RWPE2 (cell line): ENCODE measurements at regions not wholly inside any gene's neighbourhood (a gene's known extent, or its start where the extent isn't known, plus 50 kb on each side); places are given as distances from the start of the nearest gene placed in this dataset.
"Not testable (repeated sequence)": the region's sequence is repeated elsewhere in the genome, so short reads cannot be mapped to it uniquely, and the experiment has no call there.

Experiments
- ATAC-seq: fragments of 200-7000 bp; cut with Tn5 transposase; 3 replicates; pipeline ENCODE4 v1.9.1; 2021; ENCODE audit warnings: low read depth
- DNase-seq: peaks from one replicate; pipeline ENCODE4 v3.0.0-alpha.2; 2020; ENCODE audit warnings: low spot score
- H3K27ac ChIP-seq: fragments of 450-650 bp; 2 replicates; pipeline ENCODE4 v1.5.1; 2017; ENCODE audit warnings: mild to moderate bottlenecking; ENCODE audit not compliant: poor library complexity, severe bottlenecking
- H3K27me3 ChIP-seq: fragments of 250-450 bp; sonication (Bioruptor Pico); 2 replicates; pipeline ENCODE4 v1.5.1; 2021; ENCODE audit warnings: mild to moderate bottlenecking, moderate library complexity; ENCODE audit not compliant: insufficient read depth, poor library complexity, severe bottlenecking
- H3K36me3 ChIP-seq: fragments of 250-450 bp; sonication (Bioruptor Pico); 2 replicates; pipeline ENCODE4 v1.5.1; 2020; ENCODE audit warnings: low read depth, mild to moderate bottlenecking, moderate library complexity
- H3K4me1 ChIP-seq: fragments of 250-450 bp; sonication (Bioruptor Pico); 2 replicates; pipeline ENCODE4 v1.5.1; 2021; ENCODE audit warnings: mild to moderate bottlenecking, moderate library complexity; ENCODE audit not compliant: insufficient read depth, poor library complexity, severe bottlenecking
- H3K4me3 ChIP-seq: fragments of 250-450 bp; sonication (Bioruptor Pico); 2 replicates; pipeline ENCODE4 v1.5.1; 2021; ENCODE audit warnings: mild to moderate bottlenecking, moderate library complexity; ENCODE audit not compliant: severe bottlenecking
- H3K9me3 ChIP-seq: fragments of 250-450 bp; sonication (Bioruptor Pico); 2 replicates; pipeline ENCODE4 v1.5.1; 2021; ENCODE audit warnings: mild to moderate bottlenecking, moderate library complexity; ENCODE audit not compliant: severe bottlenecking
- TF ChIP-seq, protein P1 (sequence below): fragments of 450-650 bp; IDR thresholded peaks from one replicate; pipeline ENCODE4 v1.5.1; 2017; ENCODE audit warnings: mild to moderate bottlenecking, moderate library complexity; ENCODE audit not compliant: poor library complexity, severe bottlenecking

DNA sequence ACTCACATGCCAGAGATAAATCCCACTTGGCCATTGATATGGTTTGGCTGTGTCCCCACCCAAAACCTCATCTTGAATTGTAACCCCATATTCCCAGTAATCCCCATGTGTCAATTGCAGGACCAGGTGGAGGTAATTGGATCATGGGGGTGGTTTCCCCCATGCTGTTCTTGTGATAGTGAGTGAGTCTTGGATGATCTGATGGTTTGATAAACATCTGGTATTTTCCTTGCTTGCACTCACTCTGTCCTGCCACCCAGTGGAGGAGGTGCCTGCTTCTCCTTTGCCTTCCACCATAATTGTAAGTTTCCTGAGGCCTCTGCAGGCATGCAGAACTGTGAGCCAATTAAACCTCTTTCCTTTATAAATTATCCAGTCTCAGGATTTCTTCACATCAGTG, 50.4 kb upstream of the B3GAT2 start:
- not testable (repeated sequence) for H3K4me1 ChIP-seq, H3K4me3 ChIP-seq, ATAC-seq, H3K27me3 ChIP-seq, H3K27ac ChIP-seq, H3K9me3 ChIP-seq, DNase-seq, H3K36me3 ChIP-seq

DNA sequence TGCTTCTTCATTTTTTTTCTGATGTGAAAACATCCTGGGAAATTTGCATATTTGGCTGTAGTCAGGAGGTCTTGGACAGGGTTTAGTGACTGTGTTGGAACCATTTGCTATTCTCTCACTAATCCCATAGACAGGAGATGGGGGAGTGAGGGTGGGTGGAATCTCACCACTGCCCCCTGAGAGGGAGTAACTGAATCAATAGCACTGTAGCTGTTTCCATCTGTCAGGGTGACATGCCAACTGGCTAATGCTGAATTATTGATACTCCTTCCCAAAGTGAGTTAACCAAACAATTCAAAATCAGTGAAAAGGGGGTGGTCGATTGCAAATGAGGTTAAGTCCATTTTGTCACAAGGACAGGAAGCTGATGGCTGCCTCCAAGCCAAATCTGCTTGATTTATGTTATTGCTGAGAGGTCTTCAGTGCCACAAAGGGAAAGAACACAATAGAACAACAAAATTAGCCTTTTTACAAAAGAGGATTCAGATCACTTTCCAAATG, 55.1 kb upstream of the B3GAT2 start:
- Histone ChIP-seq H3K4me3 (no peak overlapping the region), H3K9me3 (no peaks in the 10 kb centered on the region), H3K27me3 (peaks cover 8% of the 10 kb centered on the region), H3K4me1 (no peaks in the 10 kb centered on the region), H3K27ac (no peak overlapping the region), H3K36me3 (no peaks in the 10 kb centered on the region)
- DNase-seq (no peak), ATAC-seq (no peak)
- TF ChIP-seq, protein P1, sequence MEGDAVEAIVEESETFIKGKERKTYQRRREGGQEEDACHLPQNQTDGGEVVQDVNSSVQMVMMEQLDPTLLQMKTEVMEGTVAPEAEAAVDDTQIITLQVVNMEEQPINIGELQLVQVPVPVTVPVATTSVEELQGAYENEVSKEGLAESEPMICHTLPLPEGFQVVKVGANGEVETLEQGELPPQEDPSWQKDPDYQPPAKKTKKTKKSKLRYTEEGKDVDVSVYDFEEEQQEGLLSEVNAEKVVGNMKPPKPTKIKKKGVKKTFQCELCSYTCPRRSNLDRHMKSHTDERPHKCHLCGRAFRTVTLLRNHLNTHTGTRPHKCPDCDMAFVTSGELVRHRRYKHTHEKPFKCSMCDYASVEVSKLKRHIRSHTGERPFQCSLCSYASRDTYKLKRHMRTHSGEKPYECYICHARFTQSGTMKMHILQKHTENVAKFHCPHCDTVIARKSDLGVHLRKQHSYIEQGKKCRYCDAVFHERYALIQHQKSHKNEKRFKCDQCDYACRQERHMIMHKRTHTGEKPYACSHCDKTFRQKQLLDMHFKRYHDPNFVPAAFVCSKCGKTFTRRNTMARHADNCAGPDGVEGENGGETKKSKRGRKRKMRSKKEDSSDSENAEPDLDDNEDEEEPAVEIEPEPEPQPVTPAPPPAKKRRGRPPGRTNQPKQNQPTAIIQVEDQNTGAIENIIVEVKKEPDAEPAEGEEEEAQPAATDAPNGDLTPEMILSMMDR = no peak

DNA sequence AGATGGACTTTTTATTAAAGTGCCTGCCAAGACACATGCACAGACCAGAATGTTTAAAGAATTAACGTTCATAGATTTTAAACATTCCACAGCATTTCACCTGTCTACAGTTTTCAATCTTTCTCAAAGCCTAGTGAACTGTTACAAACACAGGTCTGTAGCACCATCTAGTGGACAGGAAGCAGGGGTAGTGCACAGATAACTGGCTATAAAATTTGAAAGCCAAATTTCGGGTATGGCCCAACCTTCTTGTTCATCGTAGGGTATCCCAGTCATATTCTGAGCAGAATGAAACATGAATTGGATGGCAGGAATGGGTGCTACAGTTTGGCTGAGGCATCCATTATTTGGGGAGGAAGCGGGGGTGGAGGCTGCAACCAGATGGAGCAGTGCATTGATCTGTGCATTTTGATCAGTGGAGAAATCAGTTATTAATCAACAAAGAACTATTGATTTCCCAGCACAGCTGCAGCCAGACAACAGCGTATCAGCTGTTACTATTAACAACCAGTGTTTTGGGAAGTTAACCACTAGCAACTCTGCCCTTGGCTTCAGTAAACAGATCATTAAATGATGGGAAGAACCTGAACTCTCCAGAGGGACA, 56.1 kb upstream of the B3GAT2 start:
- Histone ChIP-seq H3K9me3 (no peaks in the 10 kb centered on the region), H3K4me3 (no peak overlapping the region), H3K4me1 (no peaks in the 10 kb centered on the region), H3K27me3 (peaks cover 8% of the 10 kb centered on the region), H3K36me3 (no peaks in the 10 kb centered on the region), H3K27ac (no peak overlapping the region)
- TF ChIP-seq, protein P1 = peak; percentile 79
- peak; percentile 85 for ATAC-seq
- DNase-seq = no peak

DNA sequence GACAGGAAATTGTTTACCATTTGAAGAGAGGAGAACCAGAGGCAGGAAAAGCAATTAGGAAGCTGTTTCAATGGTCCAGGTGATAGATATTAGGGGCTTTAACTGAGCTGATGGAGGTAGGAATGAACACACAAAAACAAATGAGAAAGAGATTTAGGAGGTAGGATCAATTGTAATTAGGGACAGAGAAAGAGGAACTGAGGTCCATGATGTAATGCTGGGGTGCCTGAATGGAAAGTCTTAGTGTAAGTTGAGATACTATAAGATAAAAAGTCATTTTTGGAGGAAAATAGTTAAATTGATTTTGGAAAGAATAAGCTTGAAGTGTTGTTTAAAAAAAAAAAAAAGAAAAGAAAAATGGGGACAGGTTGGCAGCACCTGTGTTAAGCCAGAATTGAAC, 58.5 kb upstream of the B3GAT2 start:
- Histone ChIP-seq H3K4me3 (no peak overlapping the region), H3K27ac (no peak overlapping the region), H3K36me3 (no peaks in the 10 kb centered on the region), H3K9me3 (no peaks in the 10 kb centered on the region), H3K27me3 (peaks cover 8% of the 10 kb centered on the region), H3K4me1 (no peaks in the 10 kb centered on the region)
- no peak for DNase-seq
- ATAC-seq = no peak
- TF ChIP-seq, protein P1 = no peak

DNA sequence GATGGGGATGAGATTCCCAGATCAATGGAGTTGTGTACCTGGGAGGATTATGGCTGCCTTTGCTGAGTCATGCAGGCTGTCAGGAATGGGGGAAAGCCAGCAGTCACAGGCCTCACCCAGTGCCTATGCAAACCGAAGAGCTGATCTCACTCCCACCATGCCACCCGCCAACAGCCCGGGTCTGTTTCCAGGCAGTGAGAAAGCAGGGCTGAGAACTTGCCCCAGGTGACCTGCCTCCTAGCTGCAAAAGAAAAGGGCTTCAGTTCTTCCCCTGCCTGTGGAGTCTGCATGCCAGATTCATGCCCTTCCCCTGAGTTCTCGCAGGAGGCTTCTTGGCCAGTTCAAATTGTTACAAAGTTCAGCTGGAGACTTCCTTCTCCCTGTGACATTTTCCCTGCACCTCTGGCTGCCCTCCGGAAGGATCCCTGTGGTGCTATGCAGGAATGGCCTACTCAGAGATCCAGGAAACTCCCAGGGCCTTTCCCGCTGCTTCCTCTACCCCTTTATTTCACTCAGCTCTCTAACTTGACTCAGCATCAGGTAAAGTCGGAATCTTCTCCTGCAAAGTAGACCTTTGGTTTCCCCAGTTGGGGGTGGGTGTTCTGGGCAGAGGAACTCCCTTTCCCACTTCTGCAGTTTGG, 71.5 kb upstream of the B3GAT2 start:
- Histone ChIP-seq H3K4me1 (no peaks in the 10 kb centered on the region), H3K4me3 (no peak overlapping the region), H3K27me3 (no peaks in the 10 kb centered on the region), H3K36me3 (no peaks in the 10 kb centered on the region), H3K27ac (no peak overlapping the region), H3K9me3 (no peaks in the 10 kb centered on the region)
- TF ChIP-seq, protein P1 = no peak
- DNase-seq (no peak), ATAC-seq (no peak)
